ENCODE measurements at regions not wholly inside any gene's neighbourhood (a gene's known extent, or its start where the extent isn't known, plus 50 kb on each side); places are given as distances from the start of the nearest gene placed in this dataset.

DNA sequence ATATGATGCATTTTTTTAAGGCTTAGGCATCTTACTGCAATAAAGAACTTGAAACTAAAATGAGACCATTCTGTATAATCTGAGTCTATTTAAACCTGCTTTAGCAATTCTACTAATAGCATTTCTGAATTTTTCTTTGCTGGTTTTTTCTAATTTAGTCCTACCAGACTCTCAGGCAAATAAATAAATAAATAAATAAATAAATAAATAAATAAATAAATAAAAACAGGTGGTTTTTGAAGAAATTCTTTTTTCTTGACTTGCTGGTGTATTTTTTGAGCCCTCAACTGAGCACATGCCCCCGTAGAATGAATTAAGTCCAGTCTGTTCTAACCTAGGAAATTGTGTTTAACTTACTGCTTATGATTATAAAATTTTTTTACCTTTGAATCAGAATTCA lies 134.7 kb upstream of the FOXP2 start:
- TF ChIP-seq, protein P1, sequence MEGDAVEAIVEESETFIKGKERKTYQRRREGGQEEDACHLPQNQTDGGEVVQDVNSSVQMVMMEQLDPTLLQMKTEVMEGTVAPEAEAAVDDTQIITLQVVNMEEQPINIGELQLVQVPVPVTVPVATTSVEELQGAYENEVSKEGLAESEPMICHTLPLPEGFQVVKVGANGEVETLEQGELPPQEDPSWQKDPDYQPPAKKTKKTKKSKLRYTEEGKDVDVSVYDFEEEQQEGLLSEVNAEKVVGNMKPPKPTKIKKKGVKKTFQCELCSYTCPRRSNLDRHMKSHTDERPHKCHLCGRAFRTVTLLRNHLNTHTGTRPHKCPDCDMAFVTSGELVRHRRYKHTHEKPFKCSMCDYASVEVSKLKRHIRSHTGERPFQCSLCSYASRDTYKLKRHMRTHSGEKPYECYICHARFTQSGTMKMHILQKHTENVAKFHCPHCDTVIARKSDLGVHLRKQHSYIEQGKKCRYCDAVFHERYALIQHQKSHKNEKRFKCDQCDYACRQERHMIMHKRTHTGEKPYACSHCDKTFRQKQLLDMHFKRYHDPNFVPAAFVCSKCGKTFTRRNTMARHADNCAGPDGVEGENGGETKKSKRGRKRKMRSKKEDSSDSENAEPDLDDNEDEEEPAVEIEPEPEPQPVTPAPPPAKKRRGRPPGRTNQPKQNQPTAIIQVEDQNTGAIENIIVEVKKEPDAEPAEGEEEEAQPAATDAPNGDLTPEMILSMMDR (IDR thresholded peaks at IDR 0.05), result no peak
- TF ChIP-seq ZFX (IDR thresholded peaks at IDR 0.05; ENCODE audit: borderline replicate concordance), result no peak
